ENCODE measurements at regions not wholly inside any gene's neighbourhood (a gene's known extent, or its start where the extent isn't known, plus 50 kb on each side); places are given as distances from the start of the nearest gene placed in this dataset.

- no peak for DNase-seq (ENCODE audit: low read depth in 2 of 2)
These were observed 161.7 kb downstream of the PLPP3 start for GRCh38 chr1:56417646-56418045.

- no peak for DNase-seq (ENCODE audit: low read depth in 2 of 2)
These were observed 162.9 kb downstream of the PLPP3 start for GRCh38 chr1:56416495-56416894.

- DNase-seq (ENCODE audit: low read depth in 2 of 2), result no peak
These were observed 163.6 kb downstream of the PLPP3 start for GRCh38 chr1:56415720-56416119.

- DNase-seq (ENCODE audit: low read depth in 2 of 2), result no peak
These were observed 164.1 kb downstream of the PLPP3 start for GRCh38 chr1:56415258-56415657.

GRCh38 chr1:56414728-56415224, 164.6 kb downstream of the PLPP3 start:
- DNase-seq (ENCODE audit: low read depth in 2 of 2), result no peak

- no peak for DNase-seq (ENCODE audit: low read depth in 2 of 2)
These were observed 165.6 kb downstream of the PLPP3 start for GRCh38 chr1:56413671-56414199.

- no peak for DNase-seq (ENCODE audit: low read depth in 2 of 2)
These were observed 167.7 kb downstream of the PLPP3 start for GRCh38 chr1:56411484-56412180.

GRCh38 chr1:56411021-56411420, 168.3 kb downstream of the PLPP3 start:
- DNase-seq (ENCODE audit: low read depth in 2 of 2), result no peak

GRCh38 chr1:56410405-56410804, 169.0 kb downstream of the PLPP3 start:
- no peak for DNase-seq (ENCODE audit: low read depth in 2 of 2)

- DNase-seq (ENCODE audit: low read depth in 2 of 2), result no peak
These were observed 170.2 kb downstream of the PLPP3 start for GRCh38 chr1:56409112-56409691.

- DNase-seq (ENCODE audit: low read depth in 2 of 2), result no peak
These were observed 172.5 kb downstream of the PLPP3 start for GRCh38 chr1:56406821-56407220.

GRCh38 chr1:56404561-56405030, 174.8 kb downstream of the PLPP3 start:
- no peak for DNase-seq (ENCODE audit: low read depth in 2 of 2)

GRCh38 chr1:56404066-56404465, 175.3 kb downstream of the PLPP3 start:
- no peak for DNase-seq (ENCODE audit: low read depth in 2 of 2)

GRCh38 chr1:56403321-56403720, 176.0 kb downstream of the PLPP3 start:
- no peak for DNase-seq (ENCODE audit: low read depth in 2 of 2)

- DNase-seq (ENCODE audit: low read depth in 2 of 2), result no peak
These were observed 178.2 kb downstream of the PLPP3 start for GRCh38 chr1:56401191-56401590.

GRCh38 chr1:56400526-56400925, 178.8 kb downstream of the PLPP3 start:
- no peak for DNase-seq (ENCODE audit: low read depth in 2 of 2)

GRCh38 chr1:56399795-56400194, 179.6 kb downstream of the PLPP3 start:
- DNase-seq (ENCODE audit: low read depth in 2 of 2), result no peak

GRCh38 chr1:56399326-56399725, 180.0 kb downstream of the PLPP3 start:
- DNase-seq (ENCODE audit: low read depth in 2 of 2), result no peak

GRCh38 chr1:56397811-56398231, 181.5 kb downstream of the PLPP3 start:
- DNase-seq (ENCODE audit: low read depth in 2 of 2), result no peak

GRCh38 chr1:56397409-56397808, 182.0 kb downstream of the PLPP3 start:
- DNase-seq (ENCODE audit: low read depth in 2 of 2), result no peak

GRCh38 chr1:56396581-56396980, 182.8 kb downstream of the PLPP3 start:
- no peak for DNase-seq (ENCODE audit: low read depth in 2 of 2)

GRCh38 chr1:56395776-56396175, 183.6 kb downstream of the PLPP3 start:
- DNase-seq (ENCODE audit: low read depth in 2 of 2), result no peak

- no peak for DNase-seq (ENCODE audit: low read depth in 2 of 2)
These were observed 185.1 kb downstream of the PLPP3 start for GRCh38 chr1:56394298-56394697.
